OCI-M2 (cell line): ENCODE measurements at regions not wholly inside any gene's neighbourhood (a gene's known extent, or its start where the extent isn't known, plus 50 kb on each side); places are given as distances from the start of the nearest gene placed in this dataset.

Experiments
- DNase-seq: peaks from one replicate; lab custom pipeline; 2025; ENCODE audit not compliant: unreplicated experiment; lab: John Stamatoyannopoulos, UW

GRCh38 chr13:21316376-21316775 lies 139.9 kb downstream of the MRPL57 start:
- no peak for DNase-seq

GRCh38 chr13:21318891-21319532 lies 140.1 kb downstream of the ZDHHC20 start:
- DNase-seq: no peak

GRCh38 chr13:21319869-21320641 lies 139.0 kb downstream of the ZDHHC20 start:
- DNase-seq: no peak

GRCh38 chr13:21320642-21321034 lies 138.5 kb downstream of the ZDHHC20 start:
- DNase-seq: no peak

- no peak for DNase-seq
Measured at GRCh38 chr13:21321269-21321668, 137.8 kb downstream of the ZDHHC20 start.

GRCh38 chr13:21322327-21322965 lies 136.7 kb downstream of the ZDHHC20 start:
- no peak for DNase-seq
